Nephron progenitor cell (in vitro differentiated cells): ENCODE measurements at regions not wholly inside any gene's neighbourhood (a gene's known extent, or its start where the extent isn't known, plus 50 kb on each side); places are given as distances from the start of the nearest gene placed in this dataset.

Source experiments
- DNase-seq: peaks from one replicate; pipeline ENCODE4 v3.0.0; 2021
- H3K27ac Mint-ChIP-seq: 2 replicates; pipeline ENCODE4 v1.8.0; 2021; ENCODE audit warnings: mild to moderate bottlenecking, moderate library complexity, mixed read lengths
- H3K27me3 Mint-ChIP-seq: 2 replicates; pipeline ENCODE4 v1.8.0; 2021; ENCODE audit warnings: mild to moderate bottlenecking, low read depth, mixed read lengths; ENCODE audit not compliant: poor library complexity
- H3K36me3 Mint-ChIP-seq: 2 replicates; pipeline ENCODE4 v1.8.0; 2021; ENCODE audit warnings: low read depth, mixed read lengths
- H3K4me1 Mint-ChIP-seq: 2 replicates; pipeline ENCODE4 v1.8.0; 2021; ENCODE audit warnings: mixed read lengths
- H3K4me3 Mint-ChIP-seq: 2 replicates; pipeline ENCODE4 v1.8.0; 2021; ENCODE audit warnings: mild to moderate bottlenecking, moderate library complexity, mixed read lengths
- H3K9me3 Mint-ChIP-seq: 2 replicates; pipeline ENCODE4 v1.8.0; 2021; ENCODE audit warnings: mild to moderate bottlenecking, moderate library complexity, mixed read lengths
- CTCF ChIP-seq: fragments of 200-600 bp; sonication (generic); IDR thresholded peaks from 2 replicates; pipeline ENCODE4 v1.5.0; 2021; ENCODE audit warnings: antibody characterized with exemption

- Mint-ChIP-seq H3K9me3 (no peaks in the 10 kb centered on the region), H3K27me3 (no peaks in the 10 kb centered on the region), H3K4me3 (no peak overlapping the region), H3K36me3 (no peaks in the 10 kb centered on the region), H3K27ac (no peak overlapping the region), H3K4me1 (no peaks in the 10 kb centered on the region)
- TF ChIP-seq CTCF = no peak
- no peak for DNase-seq
Observed at GRCh38 chr12:13350381-13350780, 153.9 kb downstream of the EMP1 start.

- peaks cover 7% of the 10 kb centered on the region for H3K27me3 Mint-ChIP-seq
- H3K27ac Mint-ChIP-seq = no peak overlapping the region
- TF ChIP-seq CTCF = no peak
- no peaks in the 10 kb centered on the region for H3K4me1 Mint-ChIP-seq
- no peak overlapping the region for H3K4me3 Mint-ChIP-seq
- H3K9me3 Mint-ChIP-seq = no peaks in the 10 kb centered on the region
- H3K36me3 Mint-ChIP-seq = no peaks in the 10 kb centered on the region
- no peak for DNase-seq
Observed at GRCh38 chr12:13348464-13348863, 151.9 kb downstream of the EMP1 start.

GRCh38 chr12:13347241-13348043 lies 150.9 kb downstream of the EMP1 start:
- no peaks in the 10 kb centered on the region for H3K4me1 Mint-ChIP-seq
- no peak for DNase-seq
- H3K27ac Mint-ChIP-seq = no peak overlapping the region
- peaks cover 12% of the 10 kb centered on the region for H3K27me3 Mint-ChIP-seq
- TF ChIP-seq CTCF = no peak
- H3K36me3 Mint-ChIP-seq = no peaks in the 10 kb centered on the region
- H3K4me3 Mint-ChIP-seq = no peak overlapping the region
- no peaks in the 10 kb centered on the region for H3K9me3 Mint-ChIP-seq

- Mint-ChIP-seq H3K4me1 (no peaks in the 10 kb centered on the region), H3K27me3 (peaks cover 12% of the 10 kb centered on the region)
Observed at GRCh38 chr12:13345722-13346121, 149.2 kb downstream of the EMP1 start.

GRCh38 chr12:13343375-13343774 lies 146.8 kb downstream of the EMP1 start:
- Mint-ChIP-seq H3K4me1 (no peaks in the 10 kb centered on the region), H3K9me3 (no peaks in the 10 kb centered on the region), H3K36me3 (no peaks in the 10 kb centered on the region), H3K4me3 (no peak overlapping the region), H3K27me3 (peaks cover 19% of the 10 kb centered on the region), H3K27ac (no peak overlapping the region)
- DNase-seq = no peak
- no peak for TF ChIP-seq CTCF

More at GRCh38 chr12:13345722-13346121, 149.2 kb downstream of the EMP1 start:
- no peak overlapping the region for H3K27ac Mint-ChIP-seq
- no peak for DNase-seq
- TF ChIP-seq CTCF = no peak
- H3K4me3 Mint-ChIP-seq = no peak overlapping the region
- no peaks in the 10 kb centered on the region for H3K36me3 Mint-ChIP-seq
- no peaks in the 10 kb centered on the region for H3K9me3 Mint-ChIP-seq

- no peaks in the 10 kb centered on the region for H3K4me1 Mint-ChIP-seq
- no peak for DNase-seq
- H3K9me3 Mint-ChIP-seq = no peaks in the 10 kb centered on the region
- no peak for TF ChIP-seq CTCF
- H3K27me3 Mint-ChIP-seq = peaks cover 19% of the 10 kb centered on the region
- H3K36me3 Mint-ChIP-seq = no peaks in the 10 kb centered on the region
- H3K27ac Mint-ChIP-seq = no peak overlapping the region
- no peak overlapping the region for H3K4me3 Mint-ChIP-seq
Observed at GRCh38 chr12:13342971-13343370, 146.4 kb downstream of the EMP1 start.
